NCI-H524 treated with DMSO at 0.1 percent for 48 hours (cell line): ENCODE measurements at regions not wholly inside any gene's neighbourhood (a gene's known extent, or its start where the extent isn't known, plus 50 kb on each side); places are given as distances from the start of the nearest gene placed in this dataset.
"Not testable (repeated sequence)": the region's sequence is repeated elsewhere in the genome, so short reads cannot be mapped to it uniquely, and the experiment has no call there.

Experiments used
- DNase-seq: peaks from one replicate; lab custom pipeline; 2025; lab: John Stamatoyannopoulos, UW

DNA sequence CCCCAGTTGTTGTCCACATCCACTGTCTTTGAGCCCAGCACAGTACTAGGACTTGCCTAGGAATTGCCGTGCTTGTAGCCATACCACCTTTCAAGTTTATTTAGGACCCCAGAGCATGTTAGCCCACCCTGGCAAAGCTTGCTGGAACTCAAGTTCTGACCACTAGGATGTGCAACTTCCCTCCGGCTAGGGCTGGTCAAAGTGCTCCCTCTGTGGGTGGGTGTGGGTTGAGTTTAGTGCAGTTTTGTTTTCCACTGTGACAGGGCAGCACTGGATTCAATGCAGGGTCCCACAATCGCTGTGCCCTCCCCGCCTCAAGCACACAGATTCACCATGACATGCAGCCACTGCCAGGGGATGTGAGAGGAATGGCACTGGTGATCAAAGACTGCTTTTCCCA lies 96.0 kb downstream of the RASGEF1B start:
- DNase-seq = no peak

DNA sequence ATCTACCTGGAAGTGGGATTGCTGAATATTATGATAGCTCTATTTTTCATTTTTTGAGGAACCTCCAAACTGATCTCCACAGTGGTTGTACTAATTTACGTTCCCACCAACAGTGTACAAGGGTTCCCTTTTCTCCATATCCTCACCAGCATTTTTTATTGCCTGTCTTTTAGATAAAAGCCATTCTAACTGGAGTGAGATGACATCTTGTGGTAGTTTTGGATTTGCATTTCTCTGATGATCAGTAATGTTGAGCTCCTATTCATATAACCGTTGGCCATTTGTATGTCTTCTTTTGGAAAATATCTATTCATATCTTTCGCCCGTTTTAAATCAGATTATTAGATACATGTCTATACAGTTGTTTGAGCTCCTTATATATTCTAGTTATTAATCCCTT lies 101.8 kb downstream of the RASGEF1B start:
- no peak for DNase-seq

GRCh38 chr4:81366779-81367178 lies 104.9 kb downstream of the RASGEF1B start:
- DNase-seq = no peak

DNA sequence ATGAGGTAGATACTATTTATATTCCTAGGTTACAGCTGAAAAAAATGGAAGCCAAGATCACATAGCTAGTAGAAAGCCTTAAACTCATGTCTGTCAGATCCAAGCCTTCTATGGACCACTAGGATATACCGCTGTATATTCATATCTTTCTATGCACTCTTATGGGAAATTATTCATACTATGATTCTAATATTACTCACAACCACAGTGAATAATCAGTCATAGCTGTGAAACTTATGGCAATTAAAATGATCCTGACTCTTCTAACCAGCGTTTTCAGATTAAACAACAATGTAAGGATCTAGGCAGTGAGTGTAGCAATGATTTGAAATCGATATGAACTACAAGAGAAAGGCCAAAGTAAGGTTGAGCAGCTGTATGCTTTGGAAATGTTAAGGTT lies 111.0 kb downstream of the RASGEF1B start:
- DNase-seq = no peak

DNA sequence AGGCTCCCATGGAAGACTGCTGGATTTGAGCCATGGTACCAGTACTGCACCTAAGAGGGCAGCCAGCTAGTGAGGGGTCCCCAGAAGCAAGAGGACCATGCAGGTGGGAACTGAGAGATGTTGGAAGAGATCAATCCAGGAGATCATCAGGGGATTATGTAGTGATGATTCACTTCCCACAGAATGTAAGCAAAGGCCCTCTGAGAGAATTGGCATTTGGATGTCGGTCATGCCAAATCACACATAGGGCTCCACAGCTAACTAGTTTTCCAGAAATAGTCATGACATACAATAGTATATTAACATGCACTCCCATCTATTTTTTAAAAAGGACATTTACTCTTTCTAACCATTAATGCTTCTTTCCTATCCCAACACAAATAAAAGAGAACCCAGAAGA lies 112.5 kb downstream of the RASGEF1B start:
- DNase-seq = no peak

DNA sequence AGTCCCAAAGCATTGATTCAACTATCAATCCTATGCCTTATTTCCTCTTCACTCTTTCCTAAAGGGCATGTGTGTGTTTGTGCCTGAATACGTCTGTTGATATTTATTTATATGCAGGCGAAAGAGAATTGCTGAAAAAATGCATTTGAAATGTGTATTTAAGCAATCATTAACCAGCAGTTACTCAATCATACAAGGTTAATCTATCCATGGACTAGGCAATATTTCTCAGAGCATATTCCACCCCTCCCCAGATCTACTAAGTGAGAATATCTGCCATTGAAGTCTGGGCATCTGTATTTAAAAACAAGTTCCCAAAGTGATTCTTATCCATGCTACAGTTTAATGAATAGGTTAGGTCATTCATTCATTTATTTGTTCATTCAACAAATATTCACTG lies 113.6 kb downstream of the RASGEF1B start:
- no peak for DNase-seq

GRCh38 chr4:81356621-81357020 lies 115.1 kb downstream of the RASGEF1B start:
- no peak for DNase-seq

- peak; percentile 36 for DNase-seq
These were observed 116.6 kb downstream of the RASGEF1B start for GRCh38 chr4:81355136-81355535.

- DNase-seq = peak; percentile 60
These were observed 117.8 kb downstream of the RASGEF1B start for GRCh38 chr4:81353861-81354260.

- no peak for DNase-seq
These were observed 119.3 kb downstream of the RASGEF1B start for GRCh38 chr4:81352446-81352835.

DNA sequence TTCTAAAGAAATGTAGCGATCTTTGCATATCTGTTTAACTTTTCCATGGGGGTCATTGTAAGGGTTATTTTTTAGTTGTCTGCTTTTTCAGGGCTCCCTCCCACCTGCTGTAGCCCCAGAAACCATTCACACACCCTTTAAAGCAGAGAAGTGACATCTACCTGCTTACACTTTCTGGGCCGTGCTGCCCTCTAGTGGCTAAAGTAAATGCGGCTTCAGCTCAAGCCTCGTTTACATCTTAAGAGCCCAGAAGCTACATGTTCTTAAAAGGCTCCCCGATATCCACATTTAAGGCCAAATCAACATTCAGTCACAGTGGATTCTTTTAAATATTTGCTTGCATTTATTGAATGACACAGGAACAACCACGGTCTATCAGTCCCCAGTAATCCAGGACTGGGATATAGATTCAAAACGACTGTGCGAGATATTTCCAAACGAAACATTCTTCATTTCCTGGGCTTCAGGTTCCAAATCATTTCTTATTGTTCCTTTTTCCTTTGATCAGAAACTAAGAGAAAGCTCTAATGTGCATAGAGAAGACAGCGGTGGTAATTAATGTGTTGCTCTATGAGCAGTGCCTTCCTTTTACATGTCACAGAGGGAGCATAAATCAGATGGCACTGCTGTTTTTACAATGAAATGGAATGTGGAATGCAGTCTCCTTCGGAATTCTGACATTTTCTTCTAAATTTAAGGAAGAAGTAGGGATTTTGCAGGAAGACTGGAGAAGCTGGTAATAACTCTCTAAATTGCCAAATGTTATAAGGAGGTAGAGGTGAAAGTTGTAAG lies 119.9 kb downstream of the RASGEF1B start:
- no peak for DNase-seq

GRCh38 chr4:81350040-81350439 lies 121.7 kb downstream of the RASGEF1B start:
- no peak for DNase-seq

- no peak for DNase-seq
These were observed 123.0 kb downstream of the RASGEF1B start for GRCh38 chr4:81348778-81349094.

- DNase-seq = no peak
These were observed 123.5 kb downstream of the RASGEF1B start for GRCh38 chr4:81348086-81348777.

GRCh38 chr4:81346719-81347118 lies 125.0 kb downstream of the RASGEF1B start:
- peak; percentile 52 for DNase-seq

- DNase-seq = no peak
These were observed 128.2 kb downstream of the RASGEF1B start for GRCh38 chr4:81343536-81343935.

DNA sequence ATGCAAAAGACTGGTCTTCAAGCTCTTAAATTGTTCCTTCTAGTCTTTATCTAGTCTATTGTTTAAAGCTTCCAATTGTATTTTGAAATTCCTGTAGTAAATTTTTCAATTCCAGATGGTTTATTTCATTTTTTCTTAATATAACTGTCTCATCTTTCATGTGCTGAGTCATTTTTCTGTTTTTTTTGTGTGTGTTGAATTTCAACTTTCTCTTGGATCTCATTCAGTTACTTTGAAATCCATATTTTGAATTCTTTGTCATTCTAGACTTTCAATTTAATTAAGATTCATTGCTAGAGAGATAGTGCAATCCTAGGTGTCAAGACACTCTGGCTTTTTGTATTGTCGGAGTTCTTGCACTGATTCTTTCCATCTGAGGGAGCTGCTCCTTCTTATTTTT lies 128.0 kb upstream of the PRKG2 start:
- DNase-seq = no peak

DNA sequence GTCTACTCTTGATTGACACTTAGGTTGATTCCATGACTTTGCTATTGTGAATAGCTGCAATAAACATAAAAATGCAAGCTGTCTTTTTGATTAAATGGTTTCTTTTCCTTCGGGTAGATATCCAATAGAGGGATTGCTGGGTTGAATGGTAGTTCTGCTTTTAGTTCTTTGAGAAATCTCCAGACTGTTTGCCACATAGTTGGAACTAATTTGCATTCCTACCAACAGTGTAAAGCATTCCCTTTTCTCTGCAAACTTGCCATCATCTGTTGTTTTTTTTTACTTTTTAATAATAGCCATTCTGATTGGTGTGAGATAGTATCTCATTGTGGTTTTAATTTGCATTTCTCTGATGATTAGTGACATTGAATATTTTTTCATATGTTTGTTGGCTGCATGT lies 122.2 kb upstream of the PRKG2 start:
- DNase-seq = no peak

DNA sequence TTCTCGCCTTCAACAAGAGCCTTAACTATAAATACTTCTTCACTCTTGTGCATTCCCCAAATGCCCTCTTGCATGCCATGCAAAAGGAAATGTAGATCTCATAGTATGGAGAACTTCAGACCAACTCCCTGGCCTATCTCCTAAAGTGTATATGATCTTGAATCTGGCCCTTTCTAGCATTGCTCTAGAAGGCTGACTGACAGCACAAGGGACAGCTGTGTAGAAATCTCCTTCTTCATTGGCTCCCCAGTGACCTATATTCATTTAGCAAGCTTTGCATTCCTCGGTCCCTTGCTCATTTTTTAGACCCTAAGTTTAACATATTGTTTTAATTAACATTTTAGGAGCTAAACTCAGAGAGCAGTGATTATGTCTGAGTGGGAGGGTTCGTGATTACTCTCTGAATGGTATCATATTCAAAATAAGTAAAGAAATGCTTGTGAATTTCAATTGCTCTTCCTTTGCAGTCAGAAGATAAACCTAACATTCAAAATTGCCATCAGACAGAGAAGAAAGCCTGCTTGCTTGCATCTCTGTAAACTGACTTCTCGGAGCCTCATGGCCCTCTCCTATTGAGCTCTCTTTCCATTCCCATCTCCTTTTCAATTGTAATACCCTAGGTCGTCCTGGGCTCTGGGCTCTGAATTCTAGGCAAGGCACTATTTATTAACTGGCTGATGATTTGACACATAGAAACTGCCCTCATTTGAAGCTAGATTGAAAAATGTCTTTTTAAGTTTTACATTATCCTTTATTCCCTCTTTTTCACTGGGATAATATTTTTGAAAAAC lies 120.3 kb upstream of the PRKG2 start:
- DNase-seq = no peak

GRCh38 chr4:81330018-81330417 lies 115.0 kb upstream of the PRKG2 start:
- DNase-seq = no peak

GRCh38 chr4:81326581-81326980 lies 111.6 kb upstream of the PRKG2 start:
- DNase-seq = no peak

- DNase-seq = not testable (repeated sequence)
These were observed 109.6 kb upstream of the PRKG2 start for GRCh38 chr4:81324594-81324993.

DNA sequence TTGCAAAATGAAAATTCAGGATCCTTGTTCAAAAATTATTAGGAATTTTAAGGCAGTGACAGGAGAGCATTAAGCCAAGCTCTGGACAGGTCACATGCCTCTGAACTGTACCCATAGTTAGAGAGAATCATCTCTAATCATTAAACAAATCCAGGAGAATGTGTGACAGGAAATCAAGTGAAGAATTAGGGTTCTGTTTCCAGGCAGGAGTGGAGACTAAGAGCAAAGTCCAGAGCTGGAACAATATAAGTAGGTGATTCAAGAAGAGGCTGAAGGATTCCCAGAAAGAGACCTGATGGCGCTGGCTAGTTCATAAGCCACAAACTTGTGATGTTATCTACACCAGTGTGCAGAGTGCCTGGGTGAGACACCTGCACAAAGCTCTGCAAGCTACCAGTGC lies 104.6 kb upstream of the PRKG2 start:
- DNase-seq = no peak
